HG03457 (cell line): ENCODE measurements at regions not wholly inside any gene's neighbourhood (a gene's known extent, or its start where the extent isn't known, plus 50 kb on each side); places are given as distances from the start of the nearest gene placed in this dataset.
"Not testable (repeated sequence)": the region's sequence is repeated elsewhere in the genome, so short reads cannot be mapped to it uniquely, and the experiment has no call there.

ENCODE experiments used
- ATAC-seq: cut with Tn5 transposase; IDR thresholded peaks from one replicate; pipeline ENCODE4 v1.9.1; 2021; ENCODE audit warnings: moderate number of reproducible peaks; ENCODE audit not compliant: unreplicated experiment

GRCh38 chr1:9459816-9460407 is 79.4 kb upstream of the SLC25A33 start:
- no peak for ATAC-seq

- ATAC-seq = no peak
Observed at GRCh38 chr1:9465640-9466039, 73.6 kb upstream of the SLC25A33 start.

- no peak for ATAC-seq
Observed at GRCh38 chr1:9466780-9467758, 72.2 kb upstream of the SLC25A33 start.

- ATAC-seq = not testable (repeated sequence)
Observed at GRCh38 chr1:9469882-9470281, 69.4 kb upstream of the SLC25A33 start.

- ATAC-seq = no peak
Observed at GRCh38 chr1:9471679-9472078, 67.6 kb upstream of the SLC25A33 start.

- ATAC-seq = no peak
Observed at GRCh38 chr1:9472386-9473031, 66.8 kb upstream of the SLC25A33 start.

- no peak for ATAC-seq
Observed at GRCh38 chr1:9473032-9473807, 66.0 kb upstream of the SLC25A33 start.

- no peak for ATAC-seq
Observed at GRCh38 chr1:9475061-9475627, 64.1 kb upstream of the SLC25A33 start.

GRCh38 chr1:9476790-9477463 is 62.3 kb upstream of the SLC25A33 start:
- no peak for ATAC-seq

GRCh38 chr1:9477535-9477934 is 61.7 kb upstream of the SLC25A33 start:
- no peak for ATAC-seq

- ATAC-seq = no peak
Observed at GRCh38 chr1:9478021-9478420, 61.2 kb upstream of the SLC25A33 start.

- ATAC-seq = no peak
Observed at GRCh38 chr1:9481048-9481447, 58.2 kb upstream of the SLC25A33 start.

GRCh38 chr1:9482403-9482802 is 56.9 kb upstream of the SLC25A33 start:
- ATAC-seq = no peak

- no peak for ATAC-seq
Observed at GRCh38 chr1:9482816-9483572, 56.3 kb upstream of the SLC25A33 start.

- no peak for ATAC-seq
Observed at GRCh38 chr1:9486466-9487140, 52.7 kb upstream of the SLC25A33 start.
